ENCODE measurements at regions not wholly inside any gene's neighbourhood (a gene's known extent, or its start where the extent isn't known, plus 50 kb on each side); places are given as distances from the start of the nearest gene placed in this dataset.
"Not testable (repeated sequence)": the region's sequence is repeated elsewhere in the genome, so short reads cannot be mapped to it uniquely, and the experiment has no call there.

GRCh38 chr2:175256391-175256790 lies 74.9 kb upstream of the ATP5MC3 start:
- not testable (repeated sequence) for TF ChIP-seq CTCF, EP300, POLR2A (IDR thresholded peaks at IDR 0.05)
